GM23338 (cell line): ENCODE measurements at regions not wholly inside any gene's neighbourhood (a gene's known extent, or its start where the extent isn't known, plus 50 kb on each side); places are given as distances from the start of the nearest gene placed in this dataset.

Experiments used
- ATAC-seq: fragments of 200-7000 bp; cut with Tn5 transposase; 3 replicates; pipeline ENCODE4 v1.9.1; 2020
- DNase-seq: peaks from one replicate; pipeline ENCODE4 v3.0.0-alpha.2; 2015; ENCODE audit warnings: low spot score
- H2AFZ ChIP-seq: fragments of 200-600 bp; sonication (generic); 2 replicates; pipeline ENCODE4 v1.8.0; 2016; ENCODE audit warnings: antibody characterized with exemption, mild to moderate bottlenecking, moderate library complexity
- H3F3A ChIP-seq: fragments of 200-600 bp; sonication (generic); replicated peaks from 2 replicates; pipeline ENCODE4 v1.8.0; 2017; ENCODE audit warnings: antibody characterized with exemption, mixed run types, low read depth
- H3K27ac ChIP-seq: fragments of 200-600 bp; sonication (generic); 2 replicates; pipeline ENCODE4 v1.6.1; 2016; ENCODE audit warnings: low read depth
- H3K27me3 ChIP-seq: fragments of 200-600 bp; sonication (generic); 2 replicates; pipeline ENCODE4 v1.8.0; 2016; ENCODE audit warnings: mild to moderate bottlenecking, mixed run types, moderate library complexity; ENCODE audit not compliant: insufficient read depth
- H3K36me3 ChIP-seq: fragments of 200-600 bp; sonication (generic); 2 replicates; pipeline ENCODE4 v1.8.0; 2016; ENCODE audit warnings: mild to moderate bottlenecking; ENCODE audit not compliant: insufficient read depth
- H3K4me1 ChIP-seq: fragments of 200-600 bp; sonication (generic); 2 replicates; pipeline ENCODE4 v1.8.0; 2016; ENCODE audit warnings: mild to moderate bottlenecking, moderate library complexity; ENCODE audit not compliant: insufficient read depth
- H3K4me2 ChIP-seq: fragments of 200-600 bp; sonication (generic); 2 replicates; pipeline ENCODE4 v1.7.1; 2017; ENCODE audit warnings: mixed run types
- H3K4me3 ChIP-seq: fragments of 200-600 bp; sonication (generic); 2 replicates; pipeline ENCODE4 v1.6.1; 2016; ENCODE audit warnings: mixed run types
- H3K79me2 ChIP-seq: fragments of 200-600 bp; sonication (generic); replicated peaks from 2 replicates; pipeline ENCODE4 v1.8.0; 2017; ENCODE audit warnings: mild to moderate bottlenecking; ENCODE audit not compliant: insufficient read depth
- H3K9me2 ChIP-seq: fragments of 200-600 bp; sonication (generic); 2 replicates; pipeline ENCODE4 v1.8.0; 2017; ENCODE audit not compliant: insufficient read depth
- H4K20me1 ChIP-seq: fragments of 200-600 bp; sonication (generic); replicated peaks from 2 replicates; pipeline ENCODE4 v1.8.0; 2017; ENCODE audit warnings: mild to moderate bottlenecking; ENCODE audit not compliant: insufficient read depth
- H3K27ac Mint-ChIP-seq: 2 replicates; pipeline ENCODE4 v1.8.0; 2020; ENCODE audit warnings: inconsistent platforms, mild to moderate bottlenecking, moderate library complexity, mixed read lengths
- H3K27me3 Mint-ChIP-seq: 3 replicates; pipeline ENCODE4 v1.8.0; 2022; ENCODE audit warnings: low read depth, mild to moderate bottlenecking, moderate library complexity, mixed read lengths, inconsistent platforms; ENCODE audit not compliant: insufficient read depth, poor library complexity
- H3K36me3 Mint-ChIP-seq: 3 replicates; pipeline ENCODE4 v1.8.0; 2021; ENCODE audit warnings: low read depth, mild to moderate bottlenecking, inconsistent platforms, moderate library complexity, mixed read lengths
- H3K4me1 Mint-ChIP-seq: 3 replicates; pipeline ENCODE4 v1.8.0; 2020; ENCODE audit warnings: mild to moderate bottlenecking, inconsistent platforms, mixed read lengths
- H3K4me3 Mint-ChIP-seq: 3 replicates; pipeline ENCODE4 v1.8.0; 2021; ENCODE audit warnings: moderate library complexity, mild to moderate bottlenecking, inconsistent platforms, mixed read lengths
- H3K9me3 Mint-ChIP-seq: 3 replicates; pipeline ENCODE4 v1.8.0; 2020; ENCODE audit warnings: moderate library complexity, mild to moderate bottlenecking, inconsistent platforms, mixed read lengths
- ETS1 ChIP-seq: IDR thresholded peaks from 2 replicates; pipeline ENCODE4 v1.6.1; 2016; ENCODE audit warnings: antibody characterized with exemption
- EZH2phosphoT487 ChIP-seq: fragments of 200-600 bp; sonication (generic); IDR thresholded peaks from one replicate; pipeline ENCODE4 v1.8.1; 2018; ENCODE audit warnings: antibody characterized with exemption; ENCODE audit not compliant: unreplicated experiment
- JUNB ChIP-seq: IDR thresholded peaks from one replicate; pipeline ENCODE4 v1.6.1; 2016; ENCODE audit warnings: antibody characterized with exemption; ENCODE audit not compliant: unreplicated experiment
- ZNF114 ChIP-seq: fragments of 250-450 bp; sonication (Bioruptor Pico); IDR thresholded peaks from 2 replicates; pipeline ENCODE4 v1.5.0; 2020; ENCODE audit warnings: mild to moderate bottlenecking, moderate library complexity
- ZNF462 ChIP-seq: fragments of 250-450 bp; sonication (Bioruptor Pico); IDR thresholded peaks from 2 replicates; pipeline ENCODE4 v1.5.0; 2020; ENCODE audit warnings: mild to moderate bottlenecking, moderate library complexity

GRCh38 chr12:39047539-39048262 lies 142.3 kb upstream of the CPNE8 start:
- H3F3A ChIP-seq = no peaks in the 10 kb centered on the region
- no peaks in the 10 kb centered on the region for H3K79me2 ChIP-seq
- no peak overlapping the region for H3K4me2 ChIP-seq
- Mint-ChIP-seq H3K9me3 (no peaks in the 10 kb centered on the region), H3K36me3 (no peaks in the 10 kb centered on the region), H3K27ac (no peak overlapping the region), H3K4me1 (peaks cover 4% of the 10 kb centered on the region; the same call in 2 of the 3 replicates), H3K4me3 (no peak overlapping the region), H3K27me3 (peaks cover 2% of the 10 kb centered on the region)
- no peaks in the 10 kb centered on the region for H3K9me2 ChIP-seq
- DNase-seq (no peak), ATAC-seq (no peak)
- no peaks in the 10 kb centered on the region for H3K36me3 ChIP-seq
- H3K4me1 ChIP-seq = no peaks in the 10 kb centered on the region
- H3K4me3 ChIP-seq = no peak overlapping the region
- TF ChIP-seq ETS1 (no peak), EZH2phosphoT487 (no peak), ZNF114 (CRISPR knock-in tag) (no peak), ZNF462 (CRISPR knock-in tag) (no peak), JUNB (no peak)
- H3K27ac ChIP-seq = no peak overlapping the region
- H3K27me3 ChIP-seq = no peaks in the 10 kb centered on the region
- peak overlapping the region; percentile 87 for H2AFZ ChIP-seq
- H4K20me1 ChIP-seq = no peaks in the 10 kb centered on the region
